Eye (tissue), 1 donor: ENCODE measurements at regions not wholly inside any gene's neighbourhood (a gene's known extent, or its start where the extent isn't known, plus 50 kb on each side); places are given as distances from the start of the nearest gene placed in this dataset.

ENCODE experiments used
- DNase-seq: peaks from one replicate; pipeline ENCODE4 v3.0.0-alpha.2; 2015

DNA sequence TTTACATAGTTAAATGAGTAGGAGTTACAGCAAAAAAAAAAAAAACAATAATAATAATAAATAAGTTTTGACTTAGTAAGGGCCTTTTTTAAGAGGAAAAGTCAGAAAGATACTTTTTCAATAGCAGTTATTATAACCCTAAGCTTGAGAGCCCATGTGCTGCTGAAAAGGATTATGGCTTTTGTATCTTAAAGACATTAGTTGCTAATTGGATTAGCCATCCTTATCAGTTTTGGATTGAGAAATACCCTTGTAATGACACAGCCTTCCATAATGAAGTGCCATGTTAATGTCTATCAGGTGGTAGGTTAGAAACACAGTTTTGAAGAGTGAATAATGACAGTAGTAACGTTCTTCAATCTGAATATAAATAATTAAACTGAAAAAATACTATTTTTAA is 554.0 kb downstream of the RIT2 start:
- no peak for DNase-seq

DNA sequence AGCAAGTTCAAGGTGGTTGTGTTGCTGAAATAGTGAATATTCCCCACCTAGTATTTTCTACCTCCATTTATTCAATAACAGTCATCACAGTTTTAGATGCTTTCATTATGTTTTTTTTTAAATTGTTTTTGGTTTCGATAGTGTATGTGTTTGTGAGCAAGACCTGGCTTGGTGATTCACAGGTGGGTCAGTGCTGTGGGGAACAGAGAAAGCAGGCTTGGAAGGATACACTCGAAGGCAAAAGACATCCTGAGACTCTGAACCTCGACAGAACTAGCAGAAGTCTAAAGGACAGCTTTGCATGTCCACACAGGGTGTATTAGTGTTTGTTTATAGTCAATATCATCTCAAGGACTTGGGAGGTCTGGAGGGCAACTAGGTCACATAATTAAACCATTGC is 551.5 kb downstream of the RIT2 start:
- DNase-seq, result no peak

DNA sequence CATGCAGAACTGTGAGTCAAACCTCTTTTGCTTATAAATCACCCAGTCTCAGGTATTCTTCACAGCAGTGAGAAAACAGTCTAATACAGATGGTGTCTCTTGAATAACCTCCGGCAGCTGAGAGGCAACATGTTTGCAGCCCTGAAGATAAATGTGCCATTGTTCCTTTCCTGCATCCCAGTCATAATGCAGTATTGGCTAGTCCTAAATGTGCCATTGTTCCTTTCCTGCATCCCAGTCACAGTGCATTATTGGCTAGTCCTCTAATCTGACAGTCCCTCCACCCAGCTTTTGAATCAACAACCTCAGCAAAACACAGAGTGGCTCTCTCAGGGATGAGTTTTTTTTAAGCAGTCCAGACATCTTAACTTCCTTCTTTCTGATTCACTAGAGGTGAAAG is 550.7 kb downstream of the RIT2 start:
- no peak for DNase-seq

- DNase-seq, result no peak
These were observed 546.7 kb downstream of the RIT2 start for GRCh38 chr18:42568773-42569172.

DNA sequence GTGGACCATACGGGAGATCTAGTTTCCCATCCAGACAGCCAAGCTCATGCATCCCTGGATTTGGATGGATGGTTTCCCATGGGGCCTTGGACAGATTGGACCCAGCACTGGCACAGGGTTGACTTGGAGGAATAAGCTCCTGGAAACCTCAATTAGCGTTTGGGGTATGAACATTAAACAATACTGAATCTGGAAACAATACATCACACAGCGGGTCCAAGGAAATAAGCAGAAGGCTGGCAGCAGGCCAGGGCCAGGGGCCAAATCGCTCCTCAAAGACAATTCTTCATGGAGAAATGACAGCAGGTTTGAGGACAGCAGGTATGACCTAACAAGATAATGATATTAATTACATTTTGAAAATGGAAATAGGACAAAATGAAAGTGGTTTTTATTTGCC is 540.6 kb downstream of the RIT2 start:
- no peak for DNase-seq

DNA sequence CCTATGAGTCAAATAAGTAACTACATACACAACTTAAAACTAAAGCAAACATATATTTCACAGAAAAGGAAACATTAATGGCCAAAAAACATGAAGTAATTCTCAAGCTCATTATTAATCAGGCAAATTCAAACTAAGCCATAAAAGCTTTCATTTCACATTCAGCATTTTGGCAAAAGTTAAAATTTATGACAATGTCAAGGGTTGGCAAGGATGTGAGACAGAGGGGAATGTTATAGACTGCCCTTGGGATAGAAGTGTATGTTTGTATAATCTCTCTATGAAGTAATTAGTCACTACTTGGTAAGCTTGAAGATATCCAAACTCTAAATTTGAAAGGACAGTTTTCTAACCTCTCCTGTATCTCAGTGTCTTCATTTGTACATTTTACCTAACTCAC is 539.4 kb downstream of the RIT2 start:
- no peak for DNase-seq

- DNase-seq, result no peak
These were observed 536.7 kb downstream of the RIT2 start for GRCh38 chr18:42578792-42579191.

DNA sequence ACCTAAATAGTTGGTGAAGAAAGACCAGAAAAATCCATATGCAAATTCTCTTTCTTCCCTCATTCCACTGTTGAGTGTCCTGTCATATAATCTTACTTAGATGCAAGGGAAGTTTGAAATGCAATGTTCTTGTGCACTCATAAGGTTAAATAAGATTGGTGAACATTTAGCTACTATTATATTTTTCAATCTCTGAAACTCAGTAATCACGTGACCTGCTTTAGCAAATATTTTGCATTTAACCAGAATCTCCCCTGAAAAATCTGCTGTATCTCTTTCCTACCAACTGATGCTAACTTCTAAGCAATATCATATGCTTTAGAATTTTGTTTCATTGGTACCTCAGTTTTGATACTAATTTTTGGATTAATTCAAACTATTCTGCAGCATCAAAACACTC is 533.2 kb downstream of the RIT2 start:
- DNase-seq, result no peak

GRCh38 chr18:42583283-42583731 is 532.2 kb downstream of the RIT2 start:
- peak; percentile 55 for DNase-seq

- DNase-seq, result no peak
These were observed 528.9 kb downstream of the RIT2 start for GRCh38 chr18:42586601-42587000.

DNA sequence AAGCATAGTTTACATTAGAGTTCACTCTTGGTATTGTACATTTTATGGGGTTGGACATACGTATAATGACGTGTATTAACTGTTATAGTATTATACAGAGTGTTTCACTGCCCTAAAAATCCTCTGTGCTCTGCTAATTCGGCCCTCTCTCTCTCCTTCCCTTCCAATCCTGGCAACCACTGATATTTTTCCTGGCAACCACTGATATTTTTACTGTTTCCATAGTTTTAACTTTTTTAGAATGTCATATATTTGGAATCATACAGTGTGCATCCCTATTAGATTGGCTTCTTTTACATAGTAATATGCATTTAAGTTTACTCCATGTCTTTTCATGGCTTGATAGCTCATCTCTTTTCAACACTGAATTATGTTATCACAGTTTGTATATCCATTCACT is 526.7 kb downstream of the RIT2 start:
- no peak for DNase-seq

DNA sequence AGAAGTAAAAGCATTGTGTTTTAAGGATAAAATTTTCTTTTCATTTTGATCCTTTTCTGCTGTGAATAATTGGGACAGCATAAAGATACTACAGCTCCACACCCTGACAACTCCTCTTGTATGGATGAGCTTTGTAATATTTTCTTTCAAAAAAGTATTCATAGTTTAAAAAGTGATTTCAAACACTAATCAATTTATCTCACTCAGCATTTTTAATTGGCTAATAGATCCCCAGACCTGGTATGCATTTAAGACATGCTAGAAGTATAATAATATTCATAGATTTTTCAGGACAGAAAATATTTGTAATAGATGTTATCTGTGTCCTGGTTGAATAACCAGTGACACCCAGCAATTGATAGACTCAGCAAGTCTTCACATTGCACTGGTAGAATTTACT is 510.7 kb downstream of the RIT2 start:
- no peak for DNase-seq

DNA sequence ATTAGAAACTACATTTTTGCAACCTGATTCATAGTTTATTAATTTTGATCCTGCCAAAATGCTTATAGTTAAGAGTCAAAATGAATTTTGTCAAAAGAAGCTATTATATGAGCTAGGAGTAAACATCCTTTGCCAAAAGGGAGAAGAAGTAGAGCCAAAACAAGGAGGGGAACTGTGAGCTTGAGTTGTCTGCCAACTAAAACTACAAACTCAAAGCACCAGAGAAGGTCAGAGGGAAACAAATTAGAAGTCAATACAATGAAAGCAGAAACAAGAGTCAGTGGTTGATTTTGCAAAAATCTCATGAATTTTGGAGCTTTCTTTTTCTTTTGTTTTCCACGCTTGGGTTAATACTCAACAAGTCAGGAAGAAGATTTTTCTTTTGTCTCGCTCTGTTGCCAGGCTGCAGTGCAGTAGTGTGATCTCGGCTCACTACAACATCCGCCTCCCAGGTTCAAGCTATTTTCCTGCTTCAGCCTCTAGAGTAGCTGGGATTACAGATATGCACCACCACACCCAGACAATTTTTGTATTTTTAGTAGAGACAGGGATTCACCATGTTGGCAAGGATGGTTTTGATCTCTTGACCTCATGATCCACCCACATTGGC is 508.5 kb downstream of the RIT2 start:
- peak; percentile 12 for DNase-seq

DNA sequence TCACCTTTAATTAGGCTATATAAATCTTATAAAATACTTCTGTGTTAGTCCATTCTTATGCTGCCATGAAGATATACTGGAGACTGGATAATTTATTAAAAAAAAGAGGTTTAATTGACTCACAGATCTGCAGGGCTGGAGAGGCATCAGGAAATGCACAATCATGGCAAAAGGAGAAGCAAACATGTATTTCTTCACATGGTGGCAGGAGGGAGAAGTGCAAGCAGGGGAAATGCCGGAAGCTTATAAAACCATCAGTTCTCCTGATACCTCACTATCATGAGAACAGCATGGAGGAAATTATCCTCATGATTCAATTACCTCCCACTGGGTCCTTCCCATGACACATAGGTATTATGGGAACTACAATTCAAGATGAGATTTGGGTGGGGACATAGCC is 504.4 kb downstream of the RIT2 start:
- no peak for DNase-seq

DNA sequence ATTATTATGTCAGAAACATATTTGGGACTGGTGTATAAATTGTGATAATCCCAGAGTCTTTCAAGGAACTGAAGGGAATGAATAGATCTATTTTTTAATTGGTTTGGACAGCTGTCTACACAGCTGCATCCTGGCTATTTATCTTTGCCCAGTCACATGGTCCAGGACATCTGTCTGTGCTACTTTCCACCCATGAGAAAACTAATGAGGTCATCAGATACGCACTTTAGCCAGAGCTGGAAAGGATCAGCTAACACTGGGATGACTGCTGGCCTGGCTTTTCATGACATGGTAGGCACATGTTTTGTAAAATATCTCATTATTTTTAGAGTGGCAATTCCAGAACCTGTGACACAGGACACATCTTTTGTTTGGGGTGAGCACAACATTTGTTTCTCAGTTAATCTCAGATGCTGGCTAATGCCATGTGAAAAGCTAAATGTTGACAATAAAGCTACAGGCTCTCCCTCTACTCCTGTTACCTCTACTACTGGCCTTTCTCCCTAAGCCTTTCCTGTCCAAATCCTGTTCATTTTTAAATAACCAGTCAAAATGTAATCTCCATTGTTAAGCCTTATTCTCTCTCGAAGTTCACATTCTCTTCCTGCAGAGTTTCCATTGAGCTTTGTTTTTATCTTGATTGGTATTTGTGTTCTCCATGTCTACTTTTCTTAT is 500.7 kb downstream of the RIT2 start:
- peak; percentile 86 for DNase-seq

DNA sequence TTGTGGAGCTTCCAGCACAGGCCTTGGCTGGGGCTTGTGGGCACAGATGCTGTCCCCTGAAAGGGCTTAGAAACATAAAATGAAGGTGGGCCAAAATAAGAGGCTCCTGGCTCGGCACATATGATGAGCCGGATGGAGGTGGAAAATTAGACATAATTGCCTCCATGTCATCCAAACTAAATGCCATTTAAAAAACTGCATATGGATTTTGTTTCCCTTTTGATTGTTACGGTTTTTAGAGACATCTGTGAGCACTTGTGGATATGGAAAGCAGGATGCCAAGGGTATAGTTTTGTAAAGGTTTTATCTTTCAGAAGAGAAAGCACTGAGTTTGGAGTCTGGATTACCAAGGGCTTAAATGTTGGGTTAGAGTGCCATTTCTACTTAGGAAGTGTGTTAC is 498.3 kb downstream of the RIT2 start:
- no peak for DNase-seq

- DNase-seq, result no peak
These were observed 495.7 kb downstream of the RIT2 start for GRCh38 chr18:42619771-42620170.

- no peak for DNase-seq
These were observed 494.8 kb downstream of the RIT2 start for GRCh38 chr18:42620657-42621056.

DNA sequence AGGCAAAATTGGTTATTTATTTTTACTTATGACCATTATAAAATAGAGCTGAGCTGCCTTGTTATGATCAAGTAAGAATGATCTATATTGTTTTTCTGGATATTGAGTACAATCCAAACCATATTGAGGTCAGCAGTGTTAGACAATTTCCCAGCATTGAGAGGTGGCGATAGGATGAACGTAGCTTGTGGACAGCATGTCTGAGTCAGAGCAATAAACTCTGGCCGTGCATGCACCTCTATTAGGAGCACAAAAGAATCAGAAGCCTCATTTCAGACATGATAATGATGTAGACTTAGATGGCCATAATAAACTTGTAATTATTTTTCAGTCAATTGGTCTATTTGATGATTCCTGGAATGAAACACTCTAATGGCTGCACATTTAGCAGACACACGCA is 491.6 kb downstream of the RIT2 start:
- peak; percentile 11 for DNase-seq

DNA sequence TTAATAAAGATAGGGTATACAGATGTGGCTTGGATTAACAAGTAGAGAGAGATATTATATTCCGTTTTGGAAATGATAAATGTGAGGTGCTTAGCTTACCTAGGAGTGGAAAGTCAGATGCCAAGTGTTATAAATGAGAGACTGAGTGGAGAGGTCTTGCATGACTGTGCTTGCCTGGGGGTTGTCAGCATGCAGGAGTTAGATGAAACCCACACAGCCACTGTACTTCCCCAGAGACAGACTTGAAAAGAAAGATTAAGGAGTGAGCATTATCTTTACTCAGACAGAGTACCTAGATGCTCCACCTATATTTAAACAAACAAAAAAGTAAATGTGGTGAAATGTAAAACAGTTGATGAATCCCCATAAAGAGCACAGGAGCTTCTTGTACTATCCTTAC is 482.7 kb downstream of the RIT2 start:
- DNase-seq, result peak; percentile 11

GRCh38 chr18:42635378-42636048 is 480.0 kb downstream of the RIT2 start:
- no peak for DNase-seq

DNA sequence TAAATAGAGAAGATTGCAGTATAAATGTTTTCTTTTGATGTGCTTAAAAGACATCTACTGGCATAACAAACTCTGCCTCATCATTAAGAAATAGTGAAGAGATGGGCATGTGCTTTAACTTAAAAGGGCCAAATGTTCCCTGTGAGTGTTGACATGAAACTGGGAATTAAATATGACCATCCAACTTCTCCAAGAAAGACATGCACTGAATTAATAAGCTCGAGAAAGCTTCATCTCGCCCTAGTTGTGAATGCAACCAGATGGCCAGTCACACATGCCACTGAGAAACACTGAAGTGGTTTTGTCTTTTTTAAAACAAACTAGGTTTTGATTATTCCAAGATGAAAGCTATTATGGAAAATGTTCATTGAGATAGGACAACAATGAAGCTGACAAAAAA is 479.2 kb downstream of the RIT2 start:
- DNase-seq, result no peak

DNA sequence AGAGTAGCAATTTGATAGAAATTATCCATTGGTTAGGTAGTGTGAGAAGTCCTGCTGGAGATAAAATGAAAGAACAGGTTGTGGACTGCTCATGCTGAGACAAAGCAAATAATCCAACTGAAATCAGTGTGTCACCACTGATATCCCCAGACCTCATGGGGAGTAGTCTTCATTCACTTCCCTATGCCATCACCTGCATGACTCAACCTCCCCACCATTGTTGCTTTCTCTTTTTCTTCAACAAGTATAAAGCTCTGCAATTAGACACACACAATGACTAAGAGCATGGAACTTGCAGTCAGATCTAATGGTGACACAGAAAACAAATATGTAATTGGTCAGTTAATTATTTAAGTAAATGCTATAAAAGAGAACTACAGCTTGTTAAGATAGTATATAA is 475.3 kb downstream of the RIT2 start:
- no peak for DNase-seq

DNA sequence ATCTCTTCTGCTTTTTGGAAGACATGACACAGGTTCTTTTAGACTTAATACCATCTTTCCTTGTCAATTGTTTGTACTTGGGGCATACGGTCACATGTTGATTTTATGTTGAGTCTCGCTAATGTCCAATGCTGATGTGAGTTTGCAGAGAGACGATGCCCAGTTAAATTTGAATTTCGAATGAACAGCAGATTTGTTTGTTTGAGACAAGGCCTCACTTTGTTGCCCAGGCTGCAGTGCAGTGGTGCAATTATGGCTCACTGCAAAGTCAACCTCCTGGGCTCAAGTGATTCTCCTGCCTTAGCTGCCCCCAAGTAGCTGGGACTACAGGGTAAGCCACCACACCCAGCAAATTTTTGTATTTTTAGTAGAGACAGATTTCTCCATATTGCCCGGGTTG is 473.5 kb downstream of the RIT2 start:
- no peak for DNase-seq

- DNase-seq, result no peak
These were observed 470.8 kb downstream of the RIT2 start for GRCh38 chr18:42644729-42645131.
